GM18951 (cell line): ENCODE measurements at regions not wholly inside any gene's neighbourhood (a gene's known extent, or its start where the extent isn't known, plus 50 kb on each side); places are given as distances from the start of the nearest gene placed in this dataset.

Experiments
- POLR2A ChIP-seq: IDR thresholded peaks from 4 replicates; pipeline ENCODE4 v1.6.1; 2011; ENCODE audit warnings: mild to moderate bottlenecking; ENCODE audit not compliant: insufficient read length, insufficient read depth; ENCODE audit errors: extremely low read depth
- in situ Hi-C: fragments of 300-500 bp; cut with MboI; formaldehyde crosslinking; loops from one replicate; pipeline ENCODE4 v1.12.0; 2022; ENCODE audit warnings: low sequenced_read_pairs, mixed read lengths, inconsistent platforms; ENCODE audit not compliant: unreplicated experiment

DNA sequence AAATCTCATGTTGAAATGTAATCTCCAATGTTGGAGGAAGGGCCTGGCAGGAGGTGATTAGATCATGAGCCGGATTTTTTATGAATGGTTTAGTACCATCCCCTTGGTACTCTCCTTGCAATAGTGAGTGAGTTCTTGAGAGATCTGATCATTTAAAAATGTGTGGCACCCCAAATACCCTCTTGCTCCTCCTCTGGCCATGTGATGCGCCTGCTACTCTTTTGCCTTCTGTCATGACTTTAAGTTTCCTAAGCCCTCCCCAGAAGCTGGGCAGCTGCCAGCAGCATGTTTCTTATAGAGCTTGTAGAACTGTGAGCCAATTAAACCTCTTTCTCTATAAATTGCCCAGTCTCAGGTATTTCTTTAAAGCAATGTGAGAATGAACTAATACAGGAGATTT is 72.6 kb upstream of the FIGN start:
- TF ChIP-seq POLR2A, result no peak
- in situ Hi-C loops, result no loop called here

GRCh38 chr2:163802284-163802683 is 66.5 kb upstream of the FIGN start:
- in situ Hi-C loops, result no loop called here
- no peak for TF ChIP-seq POLR2A

DNA sequence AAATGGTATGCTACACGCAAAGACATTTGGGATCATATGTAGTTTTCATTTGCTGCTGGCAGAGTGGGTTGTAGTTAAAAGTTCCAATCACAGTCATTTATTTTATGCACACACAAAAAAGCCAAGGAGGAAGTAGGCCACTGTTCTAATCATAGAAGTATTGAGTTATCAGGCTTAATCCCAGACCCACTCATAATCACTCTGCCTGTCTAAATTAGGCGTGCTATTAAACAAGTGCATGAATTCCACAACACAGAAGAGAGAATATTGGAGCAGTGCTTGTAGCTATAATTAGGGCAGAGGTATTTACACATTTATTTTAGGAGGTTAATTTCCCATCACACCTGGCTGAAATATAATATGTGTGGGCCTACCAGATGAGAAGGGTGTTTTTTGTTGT is 65.7 kb upstream of the FIGN start:
- no peak for TF ChIP-seq POLR2A
- in situ Hi-C loops, result no loop called here

GRCh38 chr2:163800951-163801381 is 65.2 kb upstream of the FIGN start:
- no peak for TF ChIP-seq POLR2A
- in situ Hi-C loops, result no loop called here

- no peak for TF ChIP-seq POLR2A
- in situ Hi-C loops, result no loop called here
Measured at GRCh38 chr2:163799807-163800206, 64.0 kb upstream of the FIGN start.

DNA sequence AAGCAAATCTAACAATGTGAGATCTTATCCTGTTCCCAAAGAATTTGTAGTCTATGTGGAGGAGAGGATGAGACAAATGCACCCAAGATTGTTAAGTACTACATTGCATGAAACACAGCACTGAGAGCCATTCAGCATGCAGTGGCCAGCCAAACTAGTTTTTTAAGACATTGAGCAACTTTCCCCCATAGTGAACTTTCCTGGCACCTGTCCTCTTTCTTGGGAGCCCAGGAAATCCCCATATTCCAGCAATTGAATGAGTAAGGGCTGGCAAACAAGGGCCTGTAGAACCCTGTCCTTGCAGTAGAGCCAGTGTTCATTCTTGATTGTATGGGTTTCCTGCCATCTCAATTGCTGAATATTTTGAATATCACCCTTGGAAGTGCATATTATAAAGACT is 58.8 kb upstream of the FIGN start:
- in situ Hi-C loops, result no loop called here
- TF ChIP-seq POLR2A, result no peak
